DLD1 (cell line): ENCODE measurements at regions not wholly inside any gene's neighbourhood (a gene's known extent, or its start where the extent isn't known, plus 50 kb on each side); places are given as distances from the start of the nearest gene placed in this dataset.
"Not testable (repeated sequence)": the region's sequence is repeated elsewhere in the genome, so short reads cannot be mapped to it uniquely, and the experiment has no call there.

Experiments used
- in situ Hi-C: cut with HindIII; loops from 2 replicates; pipeline ENCODE4 v1.10.0; 2017; ENCODE audit warnings: low sequenced_read_pairs

GRCh38 chr1:222865718-222866117, 50.9 kb downstream of the DISP1 start:
- in situ Hi-C loops = no loop called here

DNA sequence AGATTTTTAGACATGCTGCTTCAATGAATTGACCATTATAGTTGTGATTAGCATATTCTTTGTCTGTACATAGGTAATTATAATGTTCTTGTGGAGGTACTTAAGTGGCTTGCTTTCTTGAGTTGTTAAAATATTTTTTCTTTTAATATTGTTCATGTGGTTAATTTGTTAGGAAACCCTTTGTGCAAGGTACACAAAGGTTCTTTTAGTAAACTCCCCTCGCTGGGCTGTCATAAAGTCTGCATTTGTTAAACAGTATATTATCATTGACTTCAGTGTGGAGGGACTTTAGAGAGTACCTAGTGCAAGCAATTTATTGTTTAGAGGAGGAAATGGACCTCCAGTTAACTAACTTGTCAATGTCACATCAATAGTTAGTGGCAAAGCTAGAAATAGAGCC, 52.5 kb downstream of the DISP1 start:
- in situ Hi-C loops = no loop called here

- in situ Hi-C loops = no loop called here
Observed at GRCh38 chr1:222876182-222876581, 61.3 kb downstream of the DISP1 start.

GRCh38 chr1:222877854-222878253, 63.0 kb downstream of the DISP1 start:
- in situ Hi-C loops = no loop called here

- in situ Hi-C loops = no loop called here
Observed at GRCh38 chr1:222880587-222880986, 65.7 kb downstream of the DISP1 start.

GRCh38 chr1:222886194-222886854, 71.5 kb downstream of the DISP1 start:
- in situ Hi-C loops = no loop called here

- in situ Hi-C loops = no loop called here
Observed at GRCh38 chr1:222886878-222887351, 72.1 kb downstream of the DISP1 start.

DNA sequence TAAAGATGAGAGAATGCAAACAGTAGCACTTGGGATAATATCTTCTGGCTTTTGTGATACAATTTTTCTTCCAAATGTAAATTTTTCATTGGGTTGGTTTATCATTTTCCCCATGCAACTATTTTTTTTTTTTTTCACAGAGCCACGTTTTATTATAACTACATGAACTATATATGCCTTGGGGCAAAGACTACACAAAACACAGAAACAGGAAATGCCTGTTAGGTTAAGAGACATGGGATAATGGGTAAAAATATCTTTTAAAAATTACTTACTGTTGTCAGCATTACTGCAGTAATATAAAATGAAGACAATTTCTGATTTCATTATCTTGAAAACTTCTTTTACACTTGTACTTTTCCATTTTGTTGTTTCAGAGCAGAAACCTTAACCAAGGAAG, 74.6 kb downstream of the DISP1 start:
- in situ Hi-C loops = no loop called here

DNA sequence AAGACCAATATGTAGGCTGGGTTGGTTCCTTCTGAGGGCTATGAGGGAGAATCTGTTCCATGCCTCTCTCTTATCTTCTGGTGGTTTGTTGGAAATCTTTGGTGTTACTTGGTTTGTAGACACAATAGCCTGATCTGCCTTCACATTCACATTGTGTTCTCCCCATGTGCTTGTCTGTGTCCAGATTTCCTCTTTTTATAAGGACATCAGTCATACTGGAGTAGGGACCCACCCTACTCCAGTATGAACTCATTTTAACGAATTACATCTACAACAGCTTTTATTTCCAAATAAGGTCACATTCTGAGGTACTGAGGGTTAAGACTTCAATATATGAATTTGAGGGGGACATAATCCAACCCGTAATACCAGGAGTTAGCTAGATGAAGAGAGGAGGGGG, 75.9 kb downstream of the DISP1 start:
- in situ Hi-C loops = no loop called here

DNA sequence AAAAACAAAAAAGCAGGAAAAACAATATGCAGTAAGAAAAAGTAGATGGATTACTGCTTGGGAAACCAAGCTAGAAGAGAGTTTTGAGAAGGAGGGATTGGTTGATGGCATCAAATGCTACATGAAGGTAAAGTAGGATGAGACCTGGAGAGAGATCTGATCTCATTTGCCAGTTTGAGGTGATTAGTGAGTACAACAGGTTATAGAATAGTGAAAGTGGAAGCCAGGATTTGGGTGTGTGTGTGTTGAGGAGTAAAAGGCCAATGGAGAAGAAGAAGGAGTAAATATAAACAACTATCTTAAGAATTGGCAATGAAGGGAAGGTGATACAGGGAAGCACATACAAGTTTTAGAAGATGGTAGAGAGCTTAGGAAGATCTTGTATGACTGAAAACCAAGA, 76.7 kb downstream of the DISP1 start:
- in situ Hi-C loops = no loop called here

DNA sequence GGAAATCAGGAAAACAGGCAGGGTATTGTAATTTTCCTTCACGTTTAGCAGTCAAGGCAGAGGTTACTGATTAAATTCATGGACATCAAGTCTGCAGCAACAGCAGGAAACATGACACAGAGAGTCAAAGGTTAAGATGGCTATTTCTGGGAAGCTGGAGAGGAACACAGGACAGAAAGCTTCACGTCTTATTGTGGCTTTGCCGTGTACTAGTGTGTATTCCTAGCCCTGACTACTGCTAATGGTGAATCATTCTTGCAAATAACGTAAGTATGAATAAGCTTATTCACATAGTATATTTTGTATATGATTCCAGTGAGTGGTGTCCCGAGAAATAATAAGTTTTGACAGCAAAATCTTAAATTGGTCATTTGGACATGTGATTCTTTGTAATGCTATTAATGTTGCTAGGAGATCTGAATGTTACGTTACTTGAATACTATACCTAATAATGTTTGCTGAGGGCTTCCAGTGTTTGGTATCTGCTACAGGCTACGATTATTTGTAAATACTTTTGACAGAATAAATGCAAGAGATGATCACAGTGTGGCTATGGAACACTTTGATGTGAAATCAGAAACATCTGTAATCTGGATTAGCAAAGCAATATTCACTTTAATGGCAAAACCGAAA, 77.4 kb downstream of the DISP1 start:
- in situ Hi-C loops = no loop called here

DNA sequence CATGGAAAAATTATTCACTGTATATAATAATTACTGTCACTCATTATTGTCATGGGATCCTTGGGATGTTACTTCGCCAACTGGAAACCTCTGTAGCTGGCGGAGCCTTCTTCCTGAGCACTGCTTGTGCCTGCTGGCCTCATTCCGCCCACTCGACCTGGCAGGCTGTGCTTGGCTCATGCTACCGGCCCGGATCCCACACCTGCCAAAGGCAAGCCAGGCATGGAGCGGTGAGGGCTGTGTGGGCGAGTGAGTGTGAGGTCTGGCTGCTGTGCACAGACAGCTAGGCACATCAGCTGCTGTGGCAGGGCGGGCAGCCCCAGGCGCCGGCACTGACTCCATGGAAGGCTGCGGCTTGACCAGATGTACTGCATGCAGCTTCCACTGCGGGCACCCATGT, 78.4 kb downstream of the DISP1 start:
- in situ Hi-C loops = no loop called here

GRCh38 chr1:222894331-222894730, 79.5 kb downstream of the DISP1 start:
- in situ Hi-C loops = no loop called here

DNA sequence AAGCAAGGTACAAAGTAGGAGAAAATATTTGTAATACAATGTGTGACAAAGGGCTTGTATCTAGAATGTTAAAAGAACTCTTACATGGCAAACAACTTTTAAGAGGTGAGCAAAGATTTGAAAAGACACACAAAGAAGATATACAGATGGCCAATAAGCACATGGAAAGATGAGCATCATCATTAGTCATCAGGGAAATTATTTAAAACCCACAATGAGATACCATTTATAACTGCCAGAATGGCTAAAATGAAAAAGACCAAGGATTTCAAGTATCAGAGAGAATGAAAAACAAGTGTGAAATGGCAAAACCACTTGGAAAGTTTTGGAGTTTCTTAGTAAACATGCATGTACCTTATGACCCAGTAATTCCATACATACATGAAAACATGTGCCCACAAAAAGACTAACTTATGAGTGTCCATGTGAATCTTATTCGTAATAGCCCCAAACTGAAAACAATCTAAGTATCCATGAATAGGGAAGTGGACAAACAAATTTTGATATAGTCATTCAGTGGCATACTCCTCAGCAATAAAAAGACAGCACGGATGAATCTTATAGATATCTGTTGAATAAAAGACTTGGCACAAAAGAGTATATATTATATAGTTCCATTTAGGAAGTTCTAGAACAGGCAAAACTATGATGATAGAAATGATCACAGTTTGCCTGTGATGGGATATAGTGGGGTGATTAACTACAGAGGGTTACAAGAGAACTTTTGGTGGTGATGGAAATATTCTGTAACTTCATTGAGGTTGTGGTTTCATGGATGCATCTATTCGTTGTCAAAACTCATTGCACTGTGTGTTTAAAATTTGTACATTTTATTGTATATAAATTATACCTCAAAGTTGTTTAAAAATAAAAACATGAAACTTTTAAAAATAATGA, 82.0 kb downstream of the DISP1 start:
- in situ Hi-C loops = no loop called here

- in situ Hi-C loops = no loop called here
Observed at GRCh38 chr1:222897527-222898190, 82.8 kb downstream of the DISP1 start.

GRCh38 chr1:222898191-222898527, 83.3 kb downstream of the DISP1 start:
- in situ Hi-C loops = no loop called here

DNA sequence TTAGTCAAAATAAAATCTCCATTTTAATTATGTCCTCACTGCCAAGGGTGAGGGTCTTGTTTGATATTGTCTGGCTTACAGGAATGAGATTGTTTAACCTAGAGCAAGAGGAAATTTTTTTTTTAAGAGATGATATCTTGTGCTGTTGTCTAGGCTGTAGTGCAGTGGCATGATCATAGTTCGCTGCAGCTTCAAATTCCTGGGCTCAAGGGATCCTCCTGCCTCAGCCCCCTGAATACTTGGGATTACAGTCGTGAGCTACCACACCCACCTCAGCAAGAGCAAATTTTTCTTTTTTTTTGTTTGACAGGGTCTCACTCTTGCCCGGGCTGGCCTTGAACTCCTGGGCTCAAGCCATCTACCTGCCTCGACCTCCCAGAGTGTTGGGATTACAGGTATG, 84.6 kb downstream of the DISP1 start:
- in situ Hi-C loops = no loop called here

DNA sequence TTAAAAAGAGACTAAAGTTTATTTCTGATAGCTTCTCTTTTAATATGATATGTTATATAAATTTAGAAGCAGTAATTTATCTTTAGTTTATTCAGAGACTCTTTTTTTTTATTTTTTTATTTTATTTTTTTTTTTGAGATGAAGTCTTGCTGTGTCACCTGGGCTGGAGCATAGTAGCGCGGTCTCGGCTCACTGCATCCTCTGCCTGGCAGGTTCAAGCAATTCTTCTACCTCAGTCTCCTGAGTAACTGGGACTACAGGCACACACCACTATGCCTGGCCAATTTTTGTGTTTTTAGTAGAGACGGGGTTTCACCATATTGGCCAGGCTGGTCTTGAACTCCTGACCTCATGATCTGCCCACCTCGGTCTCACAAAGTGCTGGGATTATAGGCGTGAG, 89.6 kb downstream of the DISP1 start:
- in situ Hi-C loops = no loop called here

DNA sequence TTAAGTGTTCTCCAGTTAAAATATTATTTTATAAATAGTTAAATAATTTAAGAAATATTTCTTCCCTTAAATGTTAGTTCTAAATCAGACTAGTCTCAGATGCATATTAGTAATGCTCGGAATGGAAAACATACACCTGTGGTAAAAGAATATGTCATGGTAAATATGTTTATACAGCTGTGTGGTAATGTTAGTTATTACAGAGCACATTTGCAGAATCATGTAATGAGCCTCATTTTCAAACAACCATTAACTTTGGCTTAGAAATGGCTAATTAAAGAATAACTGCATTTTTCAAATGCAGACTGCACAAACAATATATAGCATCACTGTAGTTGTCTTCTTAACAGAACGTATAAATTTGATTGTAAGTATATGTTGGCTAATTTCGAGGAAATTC, 90.3 kb downstream of the DISP1 start:
- in situ Hi-C loops = no loop called here

DNA sequence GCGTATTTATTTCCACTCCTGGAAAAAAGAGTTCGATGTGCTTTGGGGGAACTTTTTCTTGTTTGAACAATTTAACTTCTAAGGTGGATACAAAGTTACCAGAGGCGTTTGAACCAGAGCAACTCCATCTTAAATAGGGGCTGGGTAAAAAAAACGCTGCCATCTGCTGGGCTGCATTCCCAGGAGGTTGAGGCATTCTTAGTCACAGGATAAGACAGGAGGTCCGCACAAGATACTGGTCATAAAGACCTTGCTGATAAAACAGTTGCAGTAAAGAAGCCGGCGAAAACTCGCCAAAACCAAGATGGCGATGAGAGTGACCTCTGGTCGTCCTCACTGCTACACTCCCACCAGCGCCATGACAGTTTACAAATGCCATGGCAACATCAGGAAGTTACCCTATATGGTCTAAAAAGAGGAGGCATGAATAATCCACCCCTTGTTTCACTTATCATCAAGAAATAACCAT, 91.5 kb downstream of the DISP1 start:
- in situ Hi-C loops = not testable (repeated sequence)

GRCh38 chr1:222909586-222909985, 94.7 kb downstream of the DISP1 start:
- in situ Hi-C loops = no loop called here
